H1 (cell line): ENCODE measurements at regions not wholly inside any gene's neighbourhood (a gene's known extent, or its start where the extent isn't known, plus 50 kb on each side); places are given as distances from the start of the nearest gene placed in this dataset.

Experiments used
- CTCF ChIA-PET: fragments of 300-600 bp; sonication (Branson Sonifier 250); formaldehyde crosslinking; loops from one replicate; lab custom pipeline; 2021; ENCODE audit not compliant: partially characterized antibody; lab: Charles Lee
- POLR2A ChIA-PET: fragments of 300-600 bp; sonication (Branson Sonifier 250); formaldehyde crosslinking; loops from one replicate; lab custom pipeline; 2021; ENCODE audit warnings: inconsistent platforms; ENCODE audit not compliant: partially characterized antibody; lab: Charles Lee
- DNase-seq, 2 experiments: peaks; one replicate each; pipeline versions ENCODE4 v3.0.0 to v3.0.0-alpha.2; 2010 to 2022; ENCODE audit warnings: low spot score in 2 of 2, low read depth in 1 of 2, mixed read lengths in 1 of 2
- FAIRE-seq: peaks from 2 replicates; lab custom pipeline; 2011; peaks lifted over from hg19 to GRCh38; lab: Jason Lieb, UNC
- H2AFZ ChIP-seq: 2 replicates; pipeline ENCODE4 v1.8.1; 2012; ENCODE audit warnings: low read length, inconsistent platforms
- H2AK5ac ChIP-seq: 2 replicates; pipeline ENCODE4 v1.6.1; 2013; ENCODE audit warnings: low read depth, low read length
- H2BK120ac ChIP-seq: replicated peaks from 2 replicates; pipeline ENCODE3; 2013; ENCODE audit warnings: low read depth, low read length, inconsistent platforms
- H2BK12ac ChIP-seq: 2 replicates; pipeline ENCODE4 v1.6.1; 2013; ENCODE audit warnings: low read depth, low read length
- H2BK15ac ChIP-seq: 2 replicates; pipeline ENCODE4 v1.6.1; 2013; ENCODE audit warnings: low read length
- H2BK20ac ChIP-seq: 2 replicates; pipeline ENCODE4 v1.6.1; 2013; ENCODE audit warnings: low read length
- H2BK5ac ChIP-seq: 2 replicates; pipeline ENCODE4 v1.6.1; 2013; ENCODE audit warnings: low read depth, low read length
- H3K14ac ChIP-seq: 2 replicates; pipeline ENCODE4 v1.6.1; 2013; ENCODE audit warnings: inconsistent platforms; ENCODE audit not compliant: insufficient read length
- H3K18ac ChIP-seq: 2 replicates; pipeline ENCODE4 v1.6.1; 2013; ENCODE audit warnings: low read length; ENCODE audit errors: extremely low read depth
- H3K23ac ChIP-seq: 2 replicates; pipeline ENCODE4 v1.6.1; 2013; ENCODE audit warnings: inconsistent platforms; ENCODE audit not compliant: insufficient read length
- H3K23me2 ChIP-seq: 2 replicates; pipeline ENCODE4 v1.6.1; 2013; ENCODE audit warnings: low read depth, low read length
- H3K27ac ChIP-seq: 2 replicates; pipeline ENCODE4 v1.6.1; 2011; ENCODE audit warnings: low read depth, low read length, inconsistent platforms
- H3K27me3 ChIP-seq, 4 experiments: replicated peaks in 1 of 4; 1 replicate in 1 of 4; 2 replicates in 3 of 4; pipeline versions ENCODE4 v1.6.1 to v1.8.1; 2011 to 2013; ENCODE audit warnings: low read length in 3 of 4, mild to moderate bottlenecking in 3 of 4, inconsistent platforms in 2 of 4, mixed read lengths in 2 of 4, moderate library complexity in 1 of 4; ENCODE audit not compliant: control insufficient read depth in 3 of 4, insufficient read depth in 3 of 4; ENCODE audit errors: extremely low read depth in 1 of 4
- H3K36me3 ChIP-seq, 4 experiments: 2 replicates each; pipeline versions ENCODE4 v1.6.1 to v1.8.1; 2011 to 2013; ENCODE audit warnings: mild to moderate bottlenecking in 4 of 4, low read length in 3 of 4, moderate library complexity in 2 of 4, control low read depth in 1 of 4, inconsistent platforms in 1 of 4; ENCODE audit not compliant: insufficient read depth in 4 of 4, control insufficient read depth in 2 of 4
- H3K4ac ChIP-seq: replicated peaks from 2 replicates; pipeline ENCODE3; 2013; ENCODE audit warnings: low read length, low read depth, mixed read lengths, inconsistent platforms; ENCODE audit not compliant: insufficient read length
- H3K4me1 ChIP-seq, 4 experiments: replicated peaks in 1 of 4; 1 replicate in 1 of 4; 2 replicates in 3 of 4; pipeline versions ENCODE4 v1.6.1 to v1.8.1; 2011 to 2013; ENCODE audit warnings: low read length in 3 of 4, inconsistent platforms in 2 of 4, mixed read lengths in 1 of 4; ENCODE audit not compliant: insufficient read depth in 4 of 4, control insufficient read depth in 3 of 4
- H3K4me2 ChIP-seq, 2 experiments: 2 replicates each; pipeline versions ENCODE4 v1.6.1 to v1.8.1; 2011 to 2013; ENCODE audit warnings: low read depth in 2 of 2, low read length in 2 of 2, control low read depth in 1 of 2, inconsistent platforms in 1 of 2, mild to moderate bottlenecking in 1 of 2; ENCODE audit not compliant: insufficient read depth in 1 of 2
- H3K4me3 ChIP-seq, 4 experiments: fragments of 200-600, 300-600 bp in 1 of 4; sonication (generic), shearing (Covaris generic), sonication (Bioruptor Twin) in 1 of 4; 2 replicates each; pipeline versions ENCODE4 v1.5.1 to v1.8.1; 2011 to 2016; ENCODE audit warnings: low read length in 4 of 4, low read depth in 3 of 4, control low read depth in 2 of 4, inconsistent platforms in 2 of 4, mild to moderate bottlenecking in 2 of 4, mixed read lengths in 1 of 4, moderate library complexity in 1 of 4; ENCODE audit not compliant: insufficient read depth in 2 of 4; ENCODE audit errors: extremely low read depth in 1 of 4
- H3K56ac ChIP-seq: replicated peaks from 2 replicates; pipeline ENCODE3; 2013; ENCODE audit warnings: low read depth, mild to moderate bottlenecking, mixed read lengths, low read length, inconsistent platforms; ENCODE audit not compliant: insufficient read length
- H3K79me1 ChIP-seq: 2 replicates; pipeline ENCODE4 v1.6.1; 2013; ENCODE audit warnings: low read depth, low read length, control low read depth
- H3K79me2 ChIP-seq, 2 experiments: 2 replicates each; pipeline versions ENCODE4 v1.6.1 to v1.8.1; 2012 to 2013; ENCODE audit warnings: low read length in 2 of 2, mild to moderate bottlenecking in 2 of 2, inconsistent platforms in 1 of 2; ENCODE audit not compliant: insufficient read depth in 2 of 2, control insufficient read depth in 1 of 2
- H3K9ac ChIP-seq, 4 experiments: replicated peaks in 1 of 4; 1 replicate in 1 of 4; 2 replicates in 3 of 4; pipeline versions ENCODE4 v1.6.1 to v1.8.1; 2011 to 2013; ENCODE audit warnings: low read depth in 3 of 4, low read length in 3 of 4, control low read depth in 2 of 4, mild to moderate bottlenecking in 2 of 4, moderate library complexity in 2 of 4, inconsistent platforms in 1 of 4; ENCODE audit errors: extremely low read depth in 1 of 4
- H3K9me3 ChIP-seq, 2 experiments: 2 replicates each; pipeline versions ENCODE4 v1.6.1 to v1.8.1; 2012 to 2013; ENCODE audit warnings: mild to moderate bottlenecking in 2 of 2, moderate library complexity in 2 of 2, control low read depth in 1 of 2, inconsistent platforms in 1 of 2, low read depth in 1 of 2, low read length in 1 of 2, mixed read lengths in 1 of 2; ENCODE audit not compliant: insufficient read depth in 2 of 2
- H4K20me1 ChIP-seq, 2 experiments: replicated peaks in 1 of 2; 2 replicates each; pipeline versions ENCODE3 to v1.8.1; 2011 to 2013; ENCODE audit warnings: inconsistent platforms in 2 of 2, low read length in 2 of 2, mild to moderate bottlenecking in 1 of 2; ENCODE audit not compliant: insufficient read depth in 2 of 2, control insufficient read depth in 1 of 2
- H4K5ac ChIP-seq: 2 replicates; pipeline ENCODE4 v1.6.1; 2013; ENCODE audit warnings: low read length, low read depth, mixed read lengths, inconsistent platforms; ENCODE audit not compliant: insufficient read length
- H4K8ac ChIP-seq: 2 replicates; pipeline ENCODE4 v1.8.0; 2013; ENCODE audit warnings: mild to moderate bottlenecking, moderate library complexity, low read length, inconsistent platforms; ENCODE audit not compliant: insufficient read depth; ENCODE audit errors: extremely low read depth
- H4K91ac ChIP-seq: replicated peaks from 2 replicates; pipeline ENCODE3; 2013; ENCODE audit warnings: low read length, mixed read lengths, inconsistent platforms; ENCODE audit not compliant: insufficient read length
- CBX5 ChIP-seq: fragments of 300-800, 300-1000 bp; sonication (generic); IDR thresholded peaks from 2 replicates; pipeline ENCODE4 v1.7.1; 2016; ENCODE audit warnings: antibody characterized with exemption, low read length, low read depth
- CBX8 ChIP-seq: fragments of 300-800, 300-1000 bp; sonication (generic); IDR thresholded peaks from 2 replicates; pipeline ENCODE4 v1.7.1; 2016; ENCODE audit warnings: low read depth, low read length, borderline replicate concordance
- CHD2 ChIP-seq: IDR thresholded peaks from 2 replicates; pipeline ENCODE4 v1.6.1; 2012; ENCODE audit warnings: low read length, improper control_type of control experiment
- E2F6 ChIP-seq: IDR thresholded peaks from 2 replicates; pipeline ENCODE4 v1.6.1; 2012; ENCODE audit warnings: inconsistent platforms
- EP300 ChIP-seq, 2 experiments: IDR thresholded peaks; 1 replicate in 1 of 2; 2 replicates in 1 of 2; pipeline ENCODE4 v1.6.1; 2011 to 2012; ENCODE audit warnings: low read depth in 2 of 2, low read length in 2 of 2, mild to moderate bottlenecking in 2 of 2, borderline replicate concordance in 1 of 2, inconsistent platforms in 1 of 2, moderate library complexity in 1 of 2
- FOSL1 ChIP-seq: IDR thresholded peaks from 2 replicates; pipeline ENCODE4 v1.6.1; 2011; ENCODE audit warnings: mild to moderate bottlenecking, low read depth, low read length, moderate library complexity; ENCODE audit not compliant: insufficient read depth
- MAFK ChIP-seq: IDR thresholded peaks from 2 replicates; pipeline ENCODE4 v1.6.1; 2012; ENCODE audit warnings: low read depth, mild to moderate bottlenecking, improper control_type of control experiment, low read length
- RXRA ChIP-seq: IDR thresholded peaks from 2 replicates; pipeline ENCODE4 v1.6.1; 2011; ENCODE audit warnings: low read depth, mild to moderate bottlenecking, low read length, moderate library complexity; ENCODE audit not compliant: insufficient read depth
- SIN3A ChIP-seq, 2 experiments: IDR thresholded peaks in 1 of 2; conservative IDR thresholded peaks in 1 of 2; 2 replicates each; pipeline ENCODE4 v1.6.1; 2011 to 2012; ENCODE audit warnings: low read length in 2 of 2, improper control_type of control experiment in 1 of 2, low read depth in 1 of 2, mild to moderate bottlenecking in 1 of 2
- SRF ChIP-seq: IDR thresholded peaks from 2 replicates; pipeline ENCODE4 v1.6.1; 2011; ENCODE audit warnings: mild to moderate bottlenecking, low read depth, low read length, moderate library complexity

GRCh38 chr7:112635742-112636141 lies 154.5 kb downstream of the TMEM168 start:
- TF ChIP-seq EP300 (IDR thresholded peaks at IDR 0.05; ENCODE audit: borderline replicate concordance in 1 of 2, low read depth in 2 of 2, low read length in 2 of 2) = no peak
- no peak for TF ChIP-seq RXRA
- TF ChIP-seq MAFK = no peak
- TF ChIP-seq CBX5 = no peak
- no peak for TF ChIP-seq FOSL1
- TF ChIP-seq E2F6 = no peak
- TF ChIP-seq SIN3A (conservative IDR thresholded peaks at IDR 0.05 in 1 of 2, IDR thresholded peaks at IDR 0.05 in 1 of 2; ENCODE audit: low read depth in 1 of 2, low read length in 2 of 2) = no peak
- no peak for TF ChIP-seq CHD2
- no peak for TF ChIP-seq SRF
- TF ChIP-seq CBX8 = no peak
- H3K4ac ChIP-seq = no peak overlapping the region
- H3K79me2 ChIP-seq = no peaks in the 10 kb centered on the region
- H3K14ac ChIP-seq = no peak overlapping the region
- no peaks in the 10 kb centered on the region for H3K23me2 ChIP-seq
- H3K79me1 ChIP-seq = no peaks in the 10 kb centered on the region
- no peak overlapping the region for H4K91ac ChIP-seq
- H3K56ac ChIP-seq = no peak overlapping the region
- DNase-seq (no peak), FAIRE-seq (no peak)
- no peak overlapping the region for H2BK15ac ChIP-seq
- no peaks in the 10 kb centered on the region for H3K36me3 ChIP-seq
- H2AFZ ChIP-seq = no peak overlapping the region
- no peaks in the 10 kb centered on the region for H3K9me3 ChIP-seq
- H3K9ac ChIP-seq = no peak overlapping the region
- no peak overlapping the region for H3K4me3 ChIP-seq
- no peak overlapping the region for H2AK5ac ChIP-seq
- no peak overlapping the region for H3K23ac ChIP-seq
- no peak overlapping the region for H2BK120ac ChIP-seq
- no peaks in the 10 kb centered on the region for H4K20me1 ChIP-seq
- H4K8ac ChIP-seq = no peak overlapping the region
- POLR2A ChIA-PET = no interaction called here
- no peak overlapping the region for H2BK20ac ChIP-seq
- H3K27ac ChIP-seq = no peak overlapping the region
- no peaks in the 10 kb centered on the region for H3K27me3 ChIP-seq
- no peak overlapping the region for H4K5ac ChIP-seq
- no peak overlapping the region for H3K4me2 ChIP-seq
- no peak overlapping the region for H2BK12ac ChIP-seq
- CTCF ChIA-PET = interaction anchor here (1.0 kb wide), 1 partner anchor 8 kb away, joined by 3 read pairs; no protein-coding TSS in a partner anchor
- H2BK5ac ChIP-seq = no peak overlapping the region
- H3K18ac ChIP-seq = no peak overlapping the region
- no peaks in the 10 kb centered on the region for H3K4me1 ChIP-seq
